ENCODE measurements at regions not wholly inside any gene's neighbourhood (a gene's known extent, or its start where the extent isn't known, plus 50 kb on each side); places are given as distances from the start of the nearest gene placed in this dataset.

DNA sequence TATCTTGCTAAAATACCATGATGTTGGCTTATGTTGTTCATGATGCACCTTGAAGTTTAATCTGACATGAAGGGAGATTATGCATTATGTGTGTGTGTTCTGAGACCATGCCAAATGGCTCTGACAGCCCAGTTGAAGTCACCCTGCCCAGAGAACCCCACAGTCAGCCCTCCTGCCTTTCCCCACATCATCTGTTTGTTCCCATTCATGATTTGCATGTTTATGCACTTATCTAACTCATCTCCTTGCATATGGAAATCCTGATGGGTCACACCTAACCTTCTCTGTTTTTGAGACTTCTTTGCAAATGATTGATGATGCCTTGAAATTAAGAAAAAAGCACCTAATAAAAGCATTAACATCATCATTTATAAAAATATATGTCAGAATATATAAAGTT, 752.2 kb downstream of the GALR1 start:
- no peaks in the 10 kb centered on the region for H3K4me1 ChIP-seq
- DNase-seq = no peak
- H3K27ac ChIP-seq = no peak overlapping the region
- no peak overlapping the region for H3K4me3 ChIP-seq
- intact Hi-C loops (cut with DNase I; ENCODE audit: low total_unique reads) = no loop called here
- peaks cover 0 to 18% (median 10%) of the 10 kb centered on the region in 4 donors for H3K9me3 ChIP-seq
- peaks cover 0 to 20% (median 0%) of the 10 kb centered on the region in 3 donors for H3K27me3 ChIP-seq
- TF ChIP-seq EP300 (IDR thresholded peaks at IDR 0.05) (no peak), POLR2AphosphoS5 (IDR thresholded peaks at IDR 0.05) (no peak), POLR2A (IDR thresholded peaks at IDR 0.05) (no peak)
- TF ChIP-seq, protein P1, sequence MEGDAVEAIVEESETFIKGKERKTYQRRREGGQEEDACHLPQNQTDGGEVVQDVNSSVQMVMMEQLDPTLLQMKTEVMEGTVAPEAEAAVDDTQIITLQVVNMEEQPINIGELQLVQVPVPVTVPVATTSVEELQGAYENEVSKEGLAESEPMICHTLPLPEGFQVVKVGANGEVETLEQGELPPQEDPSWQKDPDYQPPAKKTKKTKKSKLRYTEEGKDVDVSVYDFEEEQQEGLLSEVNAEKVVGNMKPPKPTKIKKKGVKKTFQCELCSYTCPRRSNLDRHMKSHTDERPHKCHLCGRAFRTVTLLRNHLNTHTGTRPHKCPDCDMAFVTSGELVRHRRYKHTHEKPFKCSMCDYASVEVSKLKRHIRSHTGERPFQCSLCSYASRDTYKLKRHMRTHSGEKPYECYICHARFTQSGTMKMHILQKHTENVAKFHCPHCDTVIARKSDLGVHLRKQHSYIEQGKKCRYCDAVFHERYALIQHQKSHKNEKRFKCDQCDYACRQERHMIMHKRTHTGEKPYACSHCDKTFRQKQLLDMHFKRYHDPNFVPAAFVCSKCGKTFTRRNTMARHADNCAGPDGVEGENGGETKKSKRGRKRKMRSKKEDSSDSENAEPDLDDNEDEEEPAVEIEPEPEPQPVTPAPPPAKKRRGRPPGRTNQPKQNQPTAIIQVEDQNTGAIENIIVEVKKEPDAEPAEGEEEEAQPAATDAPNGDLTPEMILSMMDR (IDR thresholded peaks at IDR 0.05) = no peak
- H3K36me3 ChIP-seq = no peaks in the 10 kb centered on the region

- intact Hi-C loops (cut with DNase I; ENCODE audit: low total_unique reads) = no loop called here
- peaks cover 0 to 13% (median 3%) of the 10 kb centered on the region in 4 donors for H3K9me3 ChIP-seq
- 23 to 30% (median 27%) methylated on average over 9 of the region's 9 CpGs for WGBS, 5 donors
- H3K36me3 ChIP-seq = no peaks in the 10 kb centered on the region
- H3K4me1 ChIP-seq = no peaks in the 10 kb centered on the region
- H3K27me3 ChIP-seq = peaks cover 0 to 20% (median 0%) of the 10 kb centered on the region in 3 donors
- TF ChIP-seq EP300 (IDR thresholded peaks at IDR 0.05) = no peak
- no peak overlapping the region for H3K27ac ChIP-seq
- no peak overlapping the region for H3K4me3 ChIP-seq
- no peak for DNase-seq
Observed at GRCh38 chr18:78006006-78006773, 756.5 kb downstream of the GALR1 start.

GRCh38 chr18:78006774-78007260, 757.2 kb downstream of the GALR1 start:
- intact Hi-C loops (cut with DNase I; ENCODE audit: low total_unique reads) = no loop called here

DNA sequence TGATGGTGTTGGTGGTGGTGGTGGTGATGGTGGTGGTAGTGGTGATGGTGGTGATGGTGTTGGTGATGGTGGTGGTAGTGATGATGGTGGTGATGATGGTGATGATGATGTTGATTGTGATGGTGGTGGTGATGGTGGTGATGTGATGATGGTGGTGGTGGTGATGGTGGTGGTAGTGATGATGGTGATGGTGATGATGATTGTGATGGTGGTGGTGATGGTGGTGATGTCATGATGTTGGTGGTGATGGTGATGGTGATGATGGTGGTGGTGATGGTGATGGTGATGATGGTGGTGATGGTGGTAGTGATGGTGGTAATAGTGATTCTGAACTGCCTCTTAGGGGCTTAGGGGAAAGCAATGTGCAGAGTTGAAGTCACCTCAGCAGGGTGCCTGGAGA, 760.7 kb downstream of the GALR1 start:
- Histone ChIP-seq H3K4me3 (no peak overlapping the region), H3K4me1 (no peaks in the 10 kb centered on the region), H3K9me3 (peaks cover 0 to 7% (median 1%) of the 10 kb centered on the region in 4 donors), H3K36me3 (no peaks in the 10 kb centered on the region), H3K27ac (no peak overlapping the region), H3K27me3 (peaks cover 0 to 11% (median 0%) of the 10 kb centered on the region in 3 donors)
- DNase-seq = no peak
- intact Hi-C loops (cut with DNase I; ENCODE audit: low total_unique reads) = no loop called here
- TF ChIP-seq POLR2A (IDR thresholded peaks at IDR 0.05) (no peak), EP300 (IDR thresholded peaks at IDR 0.05) (no peak), POLR2AphosphoS5 (IDR thresholded peaks at IDR 0.05) (no peak)
- TF ChIP-seq, protein P1 (IDR thresholded peaks at IDR 0.05) = no peak

More at GRCh38 chr18:78006774-78007260, 757.2 kb downstream of the GALR1 start:
- 19 to 28% (median 20%) methylated on average over 6 of the region's 6 CpGs for WGBS, 5 donors
- Histone ChIP-seq H3K27me3 (peaks cover 0 to 20% (median 0%) of the 10 kb centered on the region in 3 donors), H3K4me3 (no peak overlapping the region), H3K36me3 (no peaks in the 10 kb centered on the region), H3K27ac (no peak overlapping the region), H3K9me3 (peaks cover 0 to 7% (median under 1%) of the 10 kb centered on the region in 4 donors), H3K4me1 (no peaks in the 10 kb centered on the region)
- DNase-seq = no peak
- TF ChIP-seq POLR2AphosphoS5 (IDR thresholded peaks at IDR 0.05) (no peak), POLR2A (IDR thresholded peaks at IDR 0.05) (no peak), EP300 (IDR thresholded peaks at IDR 0.05) (no peak)
- TF ChIP-seq, protein P1 (IDR thresholded peaks at IDR 0.05) = no peak

DNA sequence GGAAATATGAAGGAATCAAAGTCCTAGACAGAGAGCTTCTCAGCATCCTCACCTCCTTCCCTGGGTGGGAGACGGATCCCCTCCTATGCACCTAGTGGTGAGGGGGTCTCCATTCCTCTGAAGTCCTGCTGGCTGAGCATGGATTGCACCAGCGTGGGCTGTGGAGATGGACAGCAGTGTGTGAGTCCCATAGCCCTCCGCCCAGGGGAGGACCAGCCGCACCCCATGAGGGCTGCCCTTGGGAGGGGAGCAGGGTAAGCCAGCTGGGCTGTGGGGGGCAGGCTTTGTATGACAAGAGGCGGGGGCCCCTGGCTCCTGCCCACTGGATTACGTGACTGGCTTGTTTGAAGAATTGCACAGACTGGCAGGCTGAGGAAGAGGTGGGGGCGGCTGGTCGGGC, 768.2 kb downstream of the GALR1 start:
- intact Hi-C loops (cut with DNase I; ENCODE audit: low total_unique reads) = no loop called here
- no peak overlapping the region for H3K4me3 ChIP-seq
- no peak for DNase-seq
- TF ChIP-seq, protein P1 (IDR thresholded peaks at IDR 0.05) = no peak
- no peak for TF ChIP-seq EP300 (IDR thresholded peaks at IDR 0.05)
- no peak for TF ChIP-seq POLR2A (IDR thresholded peaks at IDR 0.05)
- TF ChIP-seq POLR2AphosphoS5 (IDR thresholded peaks at IDR 0.05) = no peak
- peaks cover 0 to 23% (median 0%) of the 10 kb centered on the region in 3 donors for H3K27me3 ChIP-seq
- no peaks in the 10 kb centered on the region for H3K9me3 ChIP-seq
- 73 to 82% (median 75%) methylated on average over 5 to 8 of the region's 8 CpGs for WGBS, 5 donors
- no peaks in the 10 kb centered on the region for H3K36me3 ChIP-seq
- H3K27ac ChIP-seq = no peak overlapping the region
- H3K4me1 ChIP-seq = no peaks in the 10 kb centered on the region
